Heart left ventricle (tissue), 16 donors: ENCODE measurements at regions not wholly inside any gene's neighbourhood (a gene's known extent, or its start where the extent isn't known, plus 50 kb on each side); places are given as distances from the start of the nearest gene placed in this dataset.

ENCODE experiments used
- ATAC-seq, 4 donors: fragments of 200-7000 bp; cut with Tn5 transposase; one replicate each; pipeline ENCODE4 v1.9.1; 2020 to 2022; ENCODE audit warnings: moderate library complexity in 4 of 4, mild to moderate bottlenecking in 3 of 4, moderate number of reproducible peaks in 1 of 4
- DNase-seq, 5 donors: peaks; one replicate each; pipeline ENCODE4 v3.0.0-alpha.2; 2020
- H3K27ac ChIP-seq, 12 donors: fragments of 200-600 bp; sonication (generic) in 4 of 12; one replicate each; pipeline versions ENCODE4 v1.5.0 to v1.8.0; 2016 to 2022; ENCODE audit warnings: mild to moderate bottlenecking in 2 of 12
- H3K27me3 ChIP-seq, 9 donors: fragments of 200-600 bp; sonication (generic) in 2 of 9; one replicate each; pipeline versions ENCODE4 v1.5.1 to v1.8.0; 2016 to 2022; ENCODE audit warnings: mild to moderate bottlenecking in 3 of 9
- H3K36me3 ChIP-seq, 9 donors: fragments of 200-600 bp; sonication (generic) in 2 of 9; one replicate each; pipeline versions ENCODE4 v1.5.0 to v1.8.0; 2018 to 2022; ENCODE audit warnings: mild to moderate bottlenecking in 2 of 9
- H3K4me1 ChIP-seq, 12 donors: fragments of 200-600 bp; sonication (generic) in 4 of 12; one replicate each; pipeline versions ENCODE4 v1.5.0 to v1.8.0; 2016 to 2022; ENCODE audit warnings: mild to moderate bottlenecking in 3 of 12
- H3K4me3 ChIP-seq, 12 donors: fragments of 200-600 bp; sonication (generic) in 4 of 12; one replicate each; pipeline versions ENCODE4 v1.5.0 to v1.8.0; 2017 to 2022; ENCODE audit warnings: mild to moderate bottlenecking in 9 of 12, moderate library complexity in 4 of 12
- H3K9me3 ChIP-seq, 12 donors: fragments of 200-600 bp; sonication (generic) in 4 of 12; one replicate each; pipeline versions ENCODE4 v1.5.0 to v1.8.0; 2016 to 2022; ENCODE audit warnings: mild to moderate bottlenecking in 1 of 12
- CTCF ChIP-seq, 12 donors: fragments of 200-600 bp; sonication (generic) in 4 of 12; IDR thresholded peaks; one replicate each; pipeline versions ENCODE4 v1.5.0 to v1.8.0; 2018 to 2022; ENCODE audit warnings: antibody characterized with exemption in 12 of 12, mild to moderate bottlenecking in 5 of 12
- POLR2A ChIP-seq, 2 donors: fragments of 450-650 bp; IDR thresholded peaks; one replicate each; pipeline ENCODE4 v1.6.1; 2017; ENCODE audit warnings: antibody characterized with exemption in 2 of 2, mild to moderate bottlenecking in 2 of 2, moderate library complexity in 2 of 2
- WGBS, 4 donors: extraction: QIAGEN DNeasy Blood & Tissue Kit in 2 of 4; methylation state at CpG; one replicate each; pipeline versions ENCODE4 v1.1.5 to v1.1.7; 2013 to 2018; 5-methylcytosine and 5-hydroxymethylcytosine counted together
- intact Hi-C, 10 donors: fragments of 100-400 bp; cut with DNase I; formaldehyde crosslinking; loops; one replicate each; pipeline versions ENCODE4 v1.11.1 to v1.14.2; 2022
- donor health status: ischemic (EF 13 %, LVEDD 7.1; RV severe dilation, severe dysfunction).
- donor health status: healthy with polysubstance abuse.
- donor health status: DM: no; HTN: yes; CAD: no.
- donor health status: DM: no; HTN: no; CAD: no.
- donor health status: ischemic (EF 25% LVEDD 6.9; RV normal size, moderate dysfunction).
- donor health status: ischemic (EF 25% LVEDD 5.7; RV mildly dilated, moderate dysfunction).
- donor health status: healthy.
- donor health status: DM: yes; HTN: yes; CAD: no.
- donor health status: ischemic (EF 35%, LVEDD 5.7; RV mildly dilated, moderate dysfunction).
- donor health status: nonischemic (EF 11% LVEDD 7.7; RV severe dilation, severe dysfunction).
- donor health status: DM: yes; HTN: yes; CAD: no.
- donor health status: PGD.
- donor health status: ischemic (EF 29% LVEDD 5.4; RV normal size, mild dysfunction).
- donor health status: nonischemic (EF 23%, LVEDD 6.1; RV moderate dilation, normal function).

GRCh38 chr16:52357711-52358110 lies 189.2 kb downstream of the TOX3 start:
- Histone ChIP-seq H3K4me1 (no peaks in the 10 kb centered on the region), H3K27ac (no peak overlapping the region), H3K36me3 (no peaks in the 10 kb centered on the region), H3K9me3 (peaks cover 0 to 19% (median 0%) of the 10 kb centered on the region in 12 donors), H3K4me3 (no peak overlapping the region), H3K27me3 (no peaks in the 10 kb centered on the region)
- TF ChIP-seq POLR2A (IDR thresholded peaks at IDR 0.05) (no peak), CTCF (IDR thresholded peaks at IDR 0.05) (no peak)
- no peak for DNase-seq
- intact Hi-C loops, result no loop called here
- no peak for ATAC-seq
- 48 to 65% (median 55%) methylated on average over 4 of the region's 4 CpGs for WGBS, 4 donors

- Histone ChIP-seq H3K4me3 (no peak overlapping the region), H3K9me3 (peaks cover 0 to 17% (median 0%) of the 10 kb centered on the region in 12 donors), H3K36me3 (no peaks in the 10 kb centered on the region), H3K4me1 (no peaks in the 10 kb centered on the region), H3K27ac (no peak overlapping the region), H3K27me3 (no peaks in the 10 kb centered on the region)
- TF ChIP-seq CTCF (IDR thresholded peaks at IDR 0.05) (no peak), POLR2A (IDR thresholded peaks at IDR 0.05) (no peak)
- intact Hi-C loops, result no loop called here
- WGBS, 4 donors, result 71 to 84% (median 79%) methylated on average over 1 of the region's 1 CpG
- DNase-seq, result no peak
- no peak for ATAC-seq
Measured at GRCh38 chr16:52353249-52353648, 193.7 kb downstream of the TOX3 start.

GRCh38 chr16:52351451-52351850 lies 195.5 kb downstream of the TOX3 start:
- ATAC-seq (no peak), DNase-seq (no peak)
- no peak overlapping the region for H3K4me3 ChIP-seq
- H3K27ac ChIP-seq, result no peak overlapping the region
- H3K27me3 ChIP-seq, result no peaks in the 10 kb centered on the region
- WGBS, 4 donors, result 75 to 83% (median 79%) methylated on average over 5 of the region's 5 CpGs
- intact Hi-C loops, result no loop called here
- no peaks in the 10 kb centered on the region for H3K4me1 ChIP-seq
- H3K9me3 ChIP-seq, result peaks cover 0 to 4% (median 0%) of the 10 kb centered on the region in 12 donors
- TF ChIP-seq POLR2A (IDR thresholded peaks at IDR 0.05), result no peak
- no peak for TF ChIP-seq CTCF (IDR thresholded peaks at IDR 0.05)
- no peaks in the 10 kb centered on the region for H3K36me3 ChIP-seq

GRCh38 chr16:52350031-52350642 lies 196.8 kb downstream of the TOX3 start:
- WGBS, 4 donors, result 67 to 78% (median 73%) methylated on average over 3 of the region's 3 CpGs
- TF ChIP-seq CTCF (IDR thresholded peaks at IDR 0.05) (no peak), POLR2A (IDR thresholded peaks at IDR 0.05) (no peak)
- H3K27me3 ChIP-seq, result no peaks in the 10 kb centered on the region
- no peaks in the 10 kb centered on the region for H3K9me3 ChIP-seq
- H3K4me1 ChIP-seq, result no peaks in the 10 kb centered on the region
- no peak overlapping the region for H3K27ac ChIP-seq
- ATAC-seq (no peak), DNase-seq (no peak)
- no peak overlapping the region for H3K4me3 ChIP-seq
- H3K36me3 ChIP-seq, result no peaks in the 10 kb centered on the region
- intact Hi-C loops, result no loop called here
